ENCODE measurements at regions not wholly inside any gene's neighbourhood (a gene's known extent, or its start where the extent isn't known, plus 50 kb on each side); places are given as distances from the start of the nearest gene placed in this dataset.

DNA sequence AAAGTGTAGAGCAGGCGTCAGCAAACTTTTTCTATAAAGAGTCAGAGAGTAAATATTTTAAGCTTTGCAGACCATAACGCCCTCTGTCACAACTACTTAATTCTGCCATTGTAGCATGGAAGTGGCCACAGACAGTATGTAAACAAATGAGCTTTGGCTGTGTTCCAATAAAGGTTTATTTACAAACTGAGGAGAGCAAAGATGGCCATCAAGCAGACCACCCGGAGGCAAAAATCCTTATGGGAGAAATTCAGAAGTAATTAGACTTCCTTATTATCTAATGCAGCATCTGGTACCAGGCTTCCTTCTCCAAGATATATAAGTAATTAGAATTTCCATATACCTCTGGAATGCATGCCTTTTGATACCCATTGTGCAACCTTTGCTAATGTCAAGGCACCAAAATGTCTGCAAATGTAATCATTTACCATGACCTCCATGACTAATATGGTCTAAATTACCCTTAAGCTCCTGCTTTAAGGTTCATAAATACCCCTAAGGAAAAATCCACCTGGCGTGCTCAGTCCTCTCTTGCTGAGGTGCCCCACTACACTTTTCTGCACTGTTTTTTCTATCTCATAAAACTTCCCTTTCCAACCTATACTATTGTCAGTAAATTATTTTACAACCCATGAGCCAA, 377.8 kb downstream of the MATN1 start:
- TF ChIP-seq, protein P1, sequence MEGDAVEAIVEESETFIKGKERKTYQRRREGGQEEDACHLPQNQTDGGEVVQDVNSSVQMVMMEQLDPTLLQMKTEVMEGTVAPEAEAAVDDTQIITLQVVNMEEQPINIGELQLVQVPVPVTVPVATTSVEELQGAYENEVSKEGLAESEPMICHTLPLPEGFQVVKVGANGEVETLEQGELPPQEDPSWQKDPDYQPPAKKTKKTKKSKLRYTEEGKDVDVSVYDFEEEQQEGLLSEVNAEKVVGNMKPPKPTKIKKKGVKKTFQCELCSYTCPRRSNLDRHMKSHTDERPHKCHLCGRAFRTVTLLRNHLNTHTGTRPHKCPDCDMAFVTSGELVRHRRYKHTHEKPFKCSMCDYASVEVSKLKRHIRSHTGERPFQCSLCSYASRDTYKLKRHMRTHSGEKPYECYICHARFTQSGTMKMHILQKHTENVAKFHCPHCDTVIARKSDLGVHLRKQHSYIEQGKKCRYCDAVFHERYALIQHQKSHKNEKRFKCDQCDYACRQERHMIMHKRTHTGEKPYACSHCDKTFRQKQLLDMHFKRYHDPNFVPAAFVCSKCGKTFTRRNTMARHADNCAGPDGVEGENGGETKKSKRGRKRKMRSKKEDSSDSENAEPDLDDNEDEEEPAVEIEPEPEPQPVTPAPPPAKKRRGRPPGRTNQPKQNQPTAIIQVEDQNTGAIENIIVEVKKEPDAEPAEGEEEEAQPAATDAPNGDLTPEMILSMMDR (IDR thresholded peaks at IDR 0.05): no peak
- no peak for TF ChIP-seq POLR2A (IDR thresholded peaks at IDR 0.05)

Measured in thyroid gland (tissue), 4 donors.